Gastrocnemius medialis (tissue), 4 donors: ENCODE measurements at regions not wholly inside any gene's neighbourhood (a gene's known extent, or its start where the extent isn't known, plus 50 kb on each side); places are given as distances from the start of the nearest gene placed in this dataset.

Experiments used
- ATAC-seq, 2 donors: fragments of 150-250 bp; one replicate each; pipeline ENCODE4 v1.9.1; 2016
- DNase-seq, 2 donors: peaks; one replicate each; pipeline ENCODE4 v3.0.0-alpha.2; 2019
- H3K27ac ChIP-seq, 4 donors: fragments of 200-600 bp; sonication (generic); 1 replicate in 1 of 4; 2 replicates in 3 of 4; pipeline ENCODE4 v1.5.1; 2016 to 2018; ENCODE audit warnings: mild to moderate bottlenecking in 2 of 4, moderate library complexity in 1 of 4
- H3K27me3 ChIP-seq, 3 donors: fragments of 200-600 bp; sonication (generic) in 2 of 3; 1 replicate in 1 of 3; 2 replicates in 2 of 3; pipeline versions ENCODE4 v1.5.1 to v1.6.0; 2016 to 2019; ENCODE audit warnings: mild to moderate bottlenecking in 1 of 3, moderate library complexity in 1 of 3
- H3K36me3 ChIP-seq, 2 donors: fragments of 200-600 bp; sonication (generic) in 1 of 2; one replicate each; pipeline ENCODE4 v1.5.1; 2017 to 2018
- H3K4me1 ChIP-seq, 2 donors: fragments of 200-600 bp; sonication (generic) in 1 of 2; one replicate each; pipeline ENCODE4 v1.5.1; 2016 to 2017; ENCODE audit warnings: mild to moderate bottlenecking in 2 of 2
- H3K4me3 ChIP-seq, 4 donors: fragments of 200-600 bp; sonication (generic) in 3 of 4; 1 replicate in 1 of 4; 2 replicates in 3 of 4; pipeline ENCODE4 v1.5.1; 2016 to 2019; ENCODE audit warnings: mild to moderate bottlenecking in 2 of 4
- H3K9me3 ChIP-seq, 3 donors: fragments of 200-600 bp; sonication (generic) in 2 of 3; 1 replicate in 1 of 3; 2 replicates in 2 of 3; pipeline ENCODE4 v1.5.1; 2016 to 2019
- POLR2A ChIP-seq, 2 donors: fragments of 450-650 bp; IDR thresholded peaks; one replicate each; pipeline ENCODE4 v1.6.1; 2017; ENCODE audit warnings: antibody characterized with exemption in 2 of 2, mild to moderate bottlenecking in 2 of 2, moderate library complexity in 2 of 2
- in situ Hi-C, 4 donors: fragments of 200-750 bp; cut with MboI; loops; one replicate each; pipeline versions ENCODE4 v1.15.0 to v1.8.0; 2017; ENCODE audit warnings: low sequenced_read_pairs in 4 of 4
- intact Hi-C: fragments of 100-400 bp; cut with DNase I; formaldehyde crosslinking; loops from one replicate; pipeline ENCODE4 v1.15.1; 2023; ENCODE audit warnings: low total_unique reads
- TF ChIP-seq, protein P1 (sequence below), 5 experiments: fragments of 450-650 bp in 3 of 5; fragments of 200-600 bp in 2 of 5; sonication (generic) in 2 of 5; IDR thresholded peaks in 4 of 5; conservative IDR thresholded peaks in 1 of 5; 1 replicate in 4 of 5; 2 replicates in 1 of 5; pipeline ENCODE4 v1.5.1; 2016 to 2019; ENCODE audit warnings: antibody characterized with exemption in 5 of 5, mild to moderate bottlenecking in 3 of 5, moderate library complexity in 3 of 5

DNA sequence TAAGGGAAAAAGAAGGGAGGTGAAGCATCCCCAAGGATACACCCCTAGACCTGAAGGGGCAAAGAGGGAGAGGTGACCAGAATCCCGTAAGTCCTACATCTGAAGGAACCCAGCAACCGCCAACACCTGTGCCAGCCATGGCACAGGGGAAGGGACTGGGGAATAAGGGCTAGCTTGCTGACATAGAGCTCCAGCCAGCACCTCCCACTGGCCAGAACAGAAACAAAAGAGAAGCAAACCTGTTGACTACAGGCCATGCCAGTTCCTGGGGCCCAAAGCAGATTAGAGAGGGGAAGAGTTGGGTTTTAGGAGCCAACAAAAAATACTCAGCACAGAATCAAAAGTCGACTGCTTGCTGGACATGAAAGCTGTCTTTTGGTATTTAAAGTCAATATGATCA lies 244.6 kb downstream of the SUCLG1 start:
- intact Hi-C loops, result no loop called here
- ATAC-seq (no peak), DNase-seq (no peak)
- Histone ChIP-seq H3K4me3 (no peak overlapping the region), H3K4me1 (no peaks in the 10 kb centered on the region), H3K36me3 (no peaks in the 10 kb centered on the region), H3K27me3 (no peaks in the 10 kb centered on the region), H3K27ac (no peak overlapping the region), H3K9me3 (no peaks in the 10 kb centered on the region)
- in situ Hi-C loops, result no loop called here
- TF ChIP-seq, protein P1, sequence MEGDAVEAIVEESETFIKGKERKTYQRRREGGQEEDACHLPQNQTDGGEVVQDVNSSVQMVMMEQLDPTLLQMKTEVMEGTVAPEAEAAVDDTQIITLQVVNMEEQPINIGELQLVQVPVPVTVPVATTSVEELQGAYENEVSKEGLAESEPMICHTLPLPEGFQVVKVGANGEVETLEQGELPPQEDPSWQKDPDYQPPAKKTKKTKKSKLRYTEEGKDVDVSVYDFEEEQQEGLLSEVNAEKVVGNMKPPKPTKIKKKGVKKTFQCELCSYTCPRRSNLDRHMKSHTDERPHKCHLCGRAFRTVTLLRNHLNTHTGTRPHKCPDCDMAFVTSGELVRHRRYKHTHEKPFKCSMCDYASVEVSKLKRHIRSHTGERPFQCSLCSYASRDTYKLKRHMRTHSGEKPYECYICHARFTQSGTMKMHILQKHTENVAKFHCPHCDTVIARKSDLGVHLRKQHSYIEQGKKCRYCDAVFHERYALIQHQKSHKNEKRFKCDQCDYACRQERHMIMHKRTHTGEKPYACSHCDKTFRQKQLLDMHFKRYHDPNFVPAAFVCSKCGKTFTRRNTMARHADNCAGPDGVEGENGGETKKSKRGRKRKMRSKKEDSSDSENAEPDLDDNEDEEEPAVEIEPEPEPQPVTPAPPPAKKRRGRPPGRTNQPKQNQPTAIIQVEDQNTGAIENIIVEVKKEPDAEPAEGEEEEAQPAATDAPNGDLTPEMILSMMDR (IDR thresholded peaks at IDR 0.05 in 4 of 5, conservative IDR thresholded peaks at IDR 0.05 in 1 of 5), result no peak
- TF ChIP-seq POLR2A (IDR thresholded peaks at IDR 0.05), result no peak

DNA sequence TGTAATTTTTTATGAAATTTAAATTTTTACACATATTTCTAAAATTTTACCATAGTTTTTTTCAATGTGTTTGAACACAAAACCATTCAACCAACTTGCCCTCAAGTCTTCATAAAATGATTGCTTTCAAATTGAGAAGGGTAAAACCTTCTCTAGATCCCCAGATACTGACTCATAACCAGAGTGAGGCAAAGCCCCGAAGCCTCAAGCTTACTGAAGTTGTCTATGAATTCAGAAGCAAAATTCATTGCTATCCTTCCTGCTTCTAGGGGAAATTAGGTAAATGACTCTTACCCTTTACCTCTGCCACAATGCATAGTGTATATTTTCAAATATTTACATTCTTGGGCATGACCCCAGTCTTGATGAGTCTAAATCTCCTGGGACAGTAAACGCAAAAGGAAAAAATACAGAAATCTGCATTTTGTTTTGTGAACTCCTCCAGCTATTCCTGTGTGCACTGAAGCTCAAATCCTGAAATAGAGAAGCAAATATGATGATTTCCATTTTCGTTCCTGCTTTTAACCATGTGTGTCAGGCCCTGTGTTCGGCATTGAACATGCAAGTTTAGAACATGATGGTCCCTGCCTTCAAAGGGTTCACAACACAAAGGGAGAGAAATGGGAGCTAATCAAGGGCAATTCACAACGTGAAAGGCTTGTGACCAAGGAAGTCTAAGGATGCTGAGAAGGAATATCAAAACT lies 246.3 kb downstream of the SUCLG1 start:
- DNase-seq (no peak), ATAC-seq (no peak)
- no peak overlapping the region for H3K27ac ChIP-seq
- H3K4me3 ChIP-seq, result no peak overlapping the region
- H3K36me3 ChIP-seq, result no peaks in the 10 kb centered on the region
- no peaks in the 10 kb centered on the region for H3K9me3 ChIP-seq
- H3K4me1 ChIP-seq, result no peaks in the 10 kb centered on the region
- TF ChIP-seq, protein P1 (IDR thresholded peaks at IDR 0.05 in 4 of 5, conservative IDR thresholded peaks at IDR 0.05 in 1 of 5), result no peak
- no peak for TF ChIP-seq POLR2A (IDR thresholded peaks at IDR 0.05)
- intact Hi-C loops, result no loop called here
- in situ Hi-C loops, result no loop called here
- H3K27me3 ChIP-seq, result no peaks in the 10 kb centered on the region

DNA sequence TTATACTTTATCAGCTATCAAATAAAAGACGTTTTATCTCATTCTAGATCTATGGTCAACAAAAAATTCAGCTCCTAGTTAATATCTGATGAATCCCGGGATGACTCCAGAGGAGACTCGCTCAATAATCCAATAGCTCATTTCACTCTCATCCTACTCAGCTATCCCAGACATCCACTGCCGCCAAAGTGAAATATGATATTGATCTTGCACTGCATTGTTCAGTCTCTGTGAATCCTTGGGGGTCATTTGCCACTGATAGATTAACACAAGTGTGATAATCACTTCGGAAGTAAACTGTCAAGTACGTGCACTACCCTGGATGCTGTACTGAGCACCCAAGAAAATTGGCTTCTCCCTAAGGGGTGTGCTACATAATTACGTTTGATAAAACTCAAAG lies 249.1 kb downstream of the SUCLG1 start:
- no peak overlapping the region for H3K27ac ChIP-seq

DNA sequence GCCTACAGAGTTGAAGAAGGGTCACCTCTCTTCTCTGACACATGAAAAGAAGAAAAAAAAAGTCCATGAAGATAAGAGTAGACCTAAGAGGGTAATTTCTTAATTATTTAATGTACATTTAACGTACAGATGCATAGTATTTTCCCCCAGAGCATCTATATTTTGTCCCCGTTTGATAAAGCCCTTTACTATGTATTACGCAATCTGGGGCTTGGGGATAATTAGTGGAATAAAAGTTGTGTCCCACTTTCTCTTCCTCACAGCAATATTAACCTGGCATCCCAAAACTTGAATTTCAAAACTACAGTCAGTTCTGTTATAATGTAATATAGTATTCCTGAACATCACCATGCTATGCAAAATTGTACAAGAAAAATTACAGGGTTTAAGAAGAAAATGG lies 254.1 kb downstream of the SUCLG1 start:
- DNase-seq (no peak), ATAC-seq (no peak)
- Histone ChIP-seq H3K27ac (no peak overlapping the region), H3K9me3 (no peaks in the 10 kb centered on the region), H3K4me1 (no peaks in the 10 kb centered on the region), H3K36me3 (no peaks in the 10 kb centered on the region), H3K27me3 (no peaks in the 10 kb centered on the region), H3K4me3 (no peak overlapping the region)
- in situ Hi-C loops, result no loop called here
- intact Hi-C loops, result no loop called here
- no peak for TF ChIP-seq POLR2A (IDR thresholded peaks at IDR 0.05)
- TF ChIP-seq, protein P1 (IDR thresholded peaks at IDR 0.05 in 4 of 5, conservative IDR thresholded peaks at IDR 0.05 in 1 of 5), result no peak

More for the DNA sequence above, 249.1 kb downstream of the SUCLG1 start:
- no peak overlapping the region for H3K4me3 ChIP-seq
- H3K4me1 ChIP-seq, result no peaks in the 10 kb centered on the region
- no peak for TF ChIP-seq POLR2A (IDR thresholded peaks at IDR 0.05)
- TF ChIP-seq, protein P1 (IDR thresholded peaks at IDR 0.05 in 4 of 5, conservative IDR thresholded peaks at IDR 0.05 in 1 of 5), result no peak
- in situ Hi-C loops, result no loop called here
- ATAC-seq (no peak), DNase-seq (no peak)
- H3K9me3 ChIP-seq, result no peaks in the 10 kb centered on the region
- H3K36me3 ChIP-seq, result no peaks in the 10 kb centered on the region
- intact Hi-C loops, result no loop called here
- no peaks in the 10 kb centered on the region for H3K27me3 ChIP-seq

DNA sequence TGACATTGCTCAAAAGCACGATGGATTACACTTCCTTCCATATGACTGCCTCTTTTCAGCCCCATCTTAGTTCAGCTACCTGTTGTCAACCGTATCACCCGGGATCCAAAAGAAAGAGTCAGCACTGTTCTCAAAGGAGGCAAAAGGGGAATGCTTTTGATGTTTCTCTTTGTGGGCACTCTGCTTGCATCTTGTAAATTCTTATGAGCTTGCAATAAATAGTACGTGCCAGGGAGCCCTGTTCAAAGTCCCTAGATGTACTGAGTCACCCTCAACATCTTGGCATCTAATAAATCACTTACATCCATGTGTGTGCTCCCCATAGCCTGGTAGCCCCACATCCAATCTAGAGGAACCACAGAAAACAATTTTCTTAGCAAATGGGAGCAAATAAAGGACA lies 256.9 kb downstream of the SUCLG1 start:
- Histone ChIP-seq H3K9me3 (no peaks in the 10 kb centered on the region), H3K4me1 (no peaks in the 10 kb centered on the region), H3K27me3 (no peaks in the 10 kb centered on the region), H3K27ac (no peak overlapping the region), H3K4me3 (no peak overlapping the region), H3K36me3 (no peaks in the 10 kb centered on the region)
- in situ Hi-C loops, result no loop called here
- intact Hi-C loops, result no loop called here
- no peak for TF ChIP-seq POLR2A (IDR thresholded peaks at IDR 0.05)
- TF ChIP-seq, protein P1 (IDR thresholded peaks at IDR 0.05 in 4 of 5, conservative IDR thresholded peaks at IDR 0.05 in 1 of 5), result no peak
- ATAC-seq (no peak), DNase-seq (no peak)
